SK-N-SH (cell line): ENCODE measurements at regions not wholly inside any gene's neighbourhood (a gene's known extent, or its start where the extent isn't known, plus 50 kb on each side); places are given as distances from the start of the nearest gene placed in this dataset.

Source experiments
- CTCF ChIA-PET: fragments of 300-600, 350-600 bp; formaldehyde crosslinking; extraction: SDS; loops from one replicate; lab custom pipeline; 2021; lab: Yijun Ruan, JAX
- POLR2A ChIA-PET: fragments of 350-600 bp; sonication (Branson Sonifier 250); formaldehyde crosslinking; extraction: SDS; loops from one replicate; lab custom pipeline; 2020; ENCODE audit warnings: antibody characterized with exemption, inconsistent platforms; lab: Yijun Ruan, JAX
- DNase-seq: peaks from one replicate; pipeline ENCODE4 v3.0.0; 2012
- H2AFZ ChIP-seq: fragments of 200-600 bp; sonication (generic); 2 replicates; pipeline ENCODE4 v1.8.1; 2016; ENCODE audit warnings: antibody characterized with exemption, mild to moderate bottlenecking, low read depth
- H3F3A ChIP-seq: fragments of 200-600 bp; sonication (generic); replicated peaks from 2 replicates; pipeline ENCODE3; 2016; ENCODE audit warnings: antibody characterized with exemption, mild to moderate bottlenecking; ENCODE audit not compliant: insufficient read depth
- H3K27ac ChIP-seq, 2 experiments: fragments of 200-500 bp in 1 of 2; fragments of 200-600 bp in 1 of 2; sonication (Bioruptor generic) in 1 of 2; sonication (generic), shearing (Covaris generic) in 1 of 2; 2 replicates each; pipeline versions ENCODE4 v1.5.1 to v1.6.1; 2014 to 2016; ENCODE audit warnings: low read depth in 2 of 2, inconsistent platforms in 1 of 2, low read length in 1 of 2, mild to moderate bottlenecking in 1 of 2, mixed read lengths in 1 of 2
- H3K27me3 ChIP-seq: fragments of 200-600 bp; sonication (generic), shearing (Covaris generic); 2 replicates; pipeline ENCODE4 v1.6.1; 2016; ENCODE audit warnings: mixed run types; ENCODE audit not compliant: insufficient read depth
- H3K36me3 ChIP-seq, 2 experiments: fragments of 200-500 bp in 1 of 2; fragments of 200-600 bp in 1 of 2; sonication (Bioruptor generic) in 1 of 2; sonication (generic) in 1 of 2; replicated peaks in 1 of 2; 2 replicates each; pipeline versions ENCODE3 to v1.5.1; 2014 to 2016; ENCODE audit warnings: low read length in 1 of 2, mild to moderate bottlenecking in 1 of 2; ENCODE audit not compliant: insufficient read depth in 2 of 2, control insufficient read depth in 1 of 2
- H3K4me1 ChIP-seq, 2 experiments: fragments of 200-500 bp in 1 of 2; fragments of 200-600 bp in 1 of 2; sonication (Bioruptor generic) in 1 of 2; sonication (generic), shearing (Covaris generic) in 1 of 2; 2 replicates each; pipeline versions ENCODE4 v1.5.1 to v1.6.1; 2014 to 2016; ENCODE audit warnings: low read depth in 1 of 2, low read length in 1 of 2, mixed run types in 1 of 2; ENCODE audit not compliant: insufficient read depth in 2 of 2, control insufficient read depth in 1 of 2
- H3K4me2 ChIP-seq: fragments of 200-600 bp; sonication (generic), shearing (Covaris generic); 2 replicates; pipeline ENCODE4 v1.6.1; 2017; ENCODE audit warnings: mixed run types
- H3K4me3 ChIP-seq, 2 experiments: fragments of 200-500 bp in 1 of 2; fragments of 200-600 bp in 1 of 2; sonication (Bioruptor generic) in 1 of 2; sonication (generic), shearing (Covaris generic) in 1 of 2; 2 replicates each; pipeline versions ENCODE4 v1.5.1 to v1.8.1; 2014 to 2016; ENCODE audit warnings: low read depth in 2 of 2, inconsistent platforms in 1 of 2, low read length in 1 of 2, mild to moderate bottlenecking in 1 of 2, mixed read lengths in 1 of 2, moderate library complexity in 1 of 2
- H3K79me2 ChIP-seq: fragments of 200-600 bp; sonication (generic); 2 replicates; pipeline ENCODE4 v1.8.1; 2017; ENCODE audit warnings: mild to moderate bottlenecking; ENCODE audit not compliant: insufficient read depth
- H3K9ac ChIP-seq: fragments of 200-600 bp; sonication (generic); 2 replicates; pipeline ENCODE4 v1.6.1; 2017; ENCODE audit warnings: mixed run types
- H3K9me2 ChIP-seq: fragments of 200-600 bp; sonication (generic); 2 replicates; pipeline ENCODE4 v1.6.1; 2017; ENCODE audit warnings: mixed run types
- H3K9me3 ChIP-seq: fragments of 200-600 bp; sonication (generic); 2 replicates; pipeline ENCODE4 v1.6.1; 2017; ENCODE audit warnings: mixed run types, mild to moderate bottlenecking, moderate library complexity
- H4K20me1 ChIP-seq: fragments of 200-600 bp; sonication (generic); 2 replicates; pipeline ENCODE4 v1.6.1; 2017; ENCODE audit warnings: mild to moderate bottlenecking, mixed run types; ENCODE audit not compliant: insufficient read depth
- CHD2 ChIP-seq: fragments of 150-350 bp; IDR thresholded peaks from 2 replicates; pipeline ENCODE4 v1.6.1; 2018; ENCODE audit warnings: low read length; ENCODE audit not compliant: partially characterized antibody
- ELF1 ChIP-seq: IDR thresholded peaks from 2 replicates; pipeline ENCODE4 v1.4.0; 2012
- EZH2phosphoT487 ChIP-seq: fragments of 200-600 bp; sonication (generic); IDR thresholded peaks from 2 replicates; pipeline ENCODE4 v1.6.1; 2017; ENCODE audit warnings: low read depth, mixed run types, mild to moderate bottlenecking, antibody characterized with exemption, moderate library complexity, borderline replicate concordance
- FOSL2 ChIP-seq: IDR thresholded peaks from 2 replicates; pipeline ENCODE4 v1.4.0; 2012; ENCODE audit warnings: low read depth, mild to moderate bottlenecking, moderate library complexity, borderline replicate concordance
- GABPA ChIP-seq: IDR thresholded peaks from 2 replicates; pipeline ENCODE4 v1.4.0; 2012; ENCODE audit warnings: low read depth, mild to moderate bottlenecking
- JUND ChIP-seq: IDR thresholded peaks from 2 replicates; pipeline ENCODE4 v1.4.0; 2012
- MEF2A ChIP-seq: IDR thresholded peaks from 2 replicates; pipeline ENCODE4 v1.4.0; 2012; ENCODE audit warnings: low read depth, borderline replicate concordance
- TCF12 ChIP-seq: IDR thresholded peaks from 2 replicates; pipeline ENCODE4 v1.4.0; 2012
- USF1 ChIP-seq: IDR thresholded peaks from 2 replicates; pipeline ENCODE4 v1.4.0; 2012; ENCODE audit warnings: low read depth, borderline replicate concordance
- USF2 ChIP-seq: fragments of 150-350 bp; IDR thresholded peaks from 2 replicates; pipeline ENCODE4 v1.6.1; 2017; ENCODE audit warnings: antibody characterized with exemption, low read length, low read depth, borderline replicate concordance
- WGBS: methylation state at CpG from one replicate; pipeline ENCODE4 v1.1.6; 2017; ENCODE audit warnings: low lambda C conversion rate; 5-methylcytosine and 5-hydroxymethylcytosine counted together
- TF ChIP-seq, protein P1 (sequence below): IDR thresholded peaks from 2 replicates; pipeline ENCODE4 v1.4.0; 2012; ENCODE audit warnings: low read depth

- Histone ChIP-seq H3K27ac (no peak overlapping the region), H3K9ac (no peak overlapping the region), H3K4me2 (no peak overlapping the region), H3K9me2 (no peaks in the 10 kb centered on the region), H3K4me1 (peaks cover 0 to 4% of the 10 kb centered on the region in 2 experiments; a peak in 1 of 4 replicates), H3F3A (peaks cover 3% of the 10 kb centered on the region), H4K20me1 (no peaks in the 10 kb centered on the region), H3K27me3 (no peaks in the 10 kb centered on the region), H3K36me3 (no peaks in the 10 kb centered on the region), H3K9me3 (no peaks in the 10 kb centered on the region), H2AFZ (peak overlapping the region; percentile 79), H3K79me2 (no peaks in the 10 kb centered on the region), H3K4me3 (no peak overlapping the region)
- POLR2A ChIA-PET, result no interaction called here
- 50% methylated on average over 2 of the region's 2 CpGs for WGBS
- CTCF ChIA-PET, result no interaction called here
- peak; percentile 34; the same call in 1 of the 2 replicates for TF ChIP-seq FOSL2
- no peak for TF ChIP-seq MEF2A
- peak; percentile 44 for TF ChIP-seq GABPA
- TF ChIP-seq, protein P1, sequence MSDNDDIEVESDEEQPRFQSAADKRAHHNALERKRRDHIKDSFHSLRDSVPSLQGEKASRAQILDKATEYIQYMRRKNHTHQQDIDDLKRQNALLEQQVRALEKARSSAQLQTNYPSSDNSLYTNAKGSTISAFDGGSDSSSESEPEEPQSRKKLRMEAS, result peak; percentile 31; the same call in 1 of the 2 replicates
- peak; percentile 34; the same call in 1 of the 2 replicates for TF ChIP-seq JUND
- peak; percentile 38; the same call in 1 of the 2 replicates for TF ChIP-seq TCF12
- TF ChIP-seq CHD2, result no peak
- TF ChIP-seq USF1, result peak; percentile 27; the same call in 1 of the 2 replicates
- peak; percentile 48; the same call in 1 of the 2 replicates for TF ChIP-seq ELF1
- no peak for DNase-seq
These were observed 103.7 kb upstream of the EDNRB start for GRCh38 chr13:78022164-78022877.

DNA sequence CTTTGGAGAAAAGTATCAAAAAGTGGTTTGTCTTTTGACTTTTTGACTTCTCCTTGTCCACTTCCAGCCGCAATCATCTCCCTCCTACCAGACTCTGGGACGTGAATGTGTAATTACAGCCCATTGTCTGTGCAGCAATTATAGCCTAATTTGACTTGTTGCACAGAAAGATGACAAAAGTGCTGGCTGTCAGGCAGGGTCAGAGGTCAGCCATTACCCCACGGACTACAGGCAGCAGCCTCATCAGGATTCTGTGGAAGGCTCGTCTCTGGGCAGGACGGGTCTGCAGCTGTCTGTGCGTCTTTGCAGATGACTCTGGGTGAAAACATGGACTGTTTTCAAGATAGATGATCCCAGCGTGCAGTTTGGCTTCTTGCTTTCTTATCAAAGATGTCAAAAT lies 102.2 kb upstream of the EDNRB start:
- ChIA-PET POLR2A (no interaction called here), CTCF (no interaction called here)
- H3K9me2 ChIP-seq, result no peaks in the 10 kb centered on the region
- H3F3A ChIP-seq, result peaks cover 3% of the 10 kb centered on the region
- no peaks in the 10 kb centered on the region for H3K36me3 ChIP-seq
- 30% methylated on average over 7 of the region's 7 CpGs for WGBS
- no peaks in the 10 kb centered on the region for H3K9me3 ChIP-seq
- H3K4me3 ChIP-seq, result no peak overlapping the region
- H3K79me2 ChIP-seq, result no peaks in the 10 kb centered on the region
- no peak overlapping the region for H3K27ac ChIP-seq
- H3K27me3 ChIP-seq, result no peaks in the 10 kb centered on the region
- no peaks in the 10 kb centered on the region for H4K20me1 ChIP-seq
- peak overlapping the region; percentile 35; the same call in 1 of the 2 replicates for H2AFZ ChIP-seq
- H3K9ac ChIP-seq, result no peak overlapping the region
- TF ChIP-seq GABPA, result no peak
- no peak for TF ChIP-seq EZH2phosphoT487
- no peak for TF ChIP-seq USF2
- no peak for TF ChIP-seq FOSL2
- peaks cover 0 to 4% of the 10 kb centered on the region in 2 experiments; a peak in 1 of 4 replicates for H3K4me1 ChIP-seq
- H3K4me2 ChIP-seq, result no peak overlapping the region
- DNase-seq, result no peak
